C4-2B (cell line): ENCODE measurements at regions not wholly inside any gene's neighbourhood (a gene's known extent, or its start where the extent isn't known, plus 50 kb on each side); places are given as distances from the start of the nearest gene placed in this dataset.
"Not testable (repeated sequence)": the region's sequence is repeated elsewhere in the genome, so short reads cannot be mapped to it uniquely, and the experiment has no call there.

Experiments used
- H3K27ac ChIP-seq: fragments of 450-650 bp; 2 replicates; pipeline ENCODE4 v1.5.1; 2017
- ZFX ChIP-seq: fragments of 450-650 bp; IDR thresholded peaks from 2 replicates; pipeline ENCODE4 v1.6.1; 2017
- TF ChIP-seq, protein P1 (sequence below): fragments of 450-650 bp; conservative IDR thresholded peaks from 2 replicates; pipeline ENCODE4 v1.5.1; 2017; ENCODE audit warnings: mild to moderate bottlenecking

DNA sequence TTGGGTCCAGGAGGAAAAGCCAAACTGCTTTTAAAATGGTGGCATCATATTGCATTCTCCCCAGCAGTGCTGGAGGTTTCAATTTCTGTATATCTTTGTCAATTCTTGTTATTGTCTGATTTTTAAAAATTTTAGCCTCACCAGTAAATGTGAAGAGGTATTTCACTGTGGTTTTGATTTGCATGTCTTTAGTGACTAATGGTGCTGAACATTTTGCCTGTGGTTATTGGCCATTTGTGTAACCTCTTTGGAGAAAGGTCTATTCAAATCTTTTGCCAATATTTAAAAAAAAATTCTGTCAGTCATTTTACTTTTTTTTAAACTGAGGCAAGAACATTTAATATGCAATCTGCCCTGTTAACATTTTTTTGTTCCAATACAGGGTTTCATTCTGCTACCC, 322.1 kb downstream of the TLL1 start:
- H3K27ac ChIP-seq: no peak overlapping the region
- TF ChIP-seq, protein P1, sequence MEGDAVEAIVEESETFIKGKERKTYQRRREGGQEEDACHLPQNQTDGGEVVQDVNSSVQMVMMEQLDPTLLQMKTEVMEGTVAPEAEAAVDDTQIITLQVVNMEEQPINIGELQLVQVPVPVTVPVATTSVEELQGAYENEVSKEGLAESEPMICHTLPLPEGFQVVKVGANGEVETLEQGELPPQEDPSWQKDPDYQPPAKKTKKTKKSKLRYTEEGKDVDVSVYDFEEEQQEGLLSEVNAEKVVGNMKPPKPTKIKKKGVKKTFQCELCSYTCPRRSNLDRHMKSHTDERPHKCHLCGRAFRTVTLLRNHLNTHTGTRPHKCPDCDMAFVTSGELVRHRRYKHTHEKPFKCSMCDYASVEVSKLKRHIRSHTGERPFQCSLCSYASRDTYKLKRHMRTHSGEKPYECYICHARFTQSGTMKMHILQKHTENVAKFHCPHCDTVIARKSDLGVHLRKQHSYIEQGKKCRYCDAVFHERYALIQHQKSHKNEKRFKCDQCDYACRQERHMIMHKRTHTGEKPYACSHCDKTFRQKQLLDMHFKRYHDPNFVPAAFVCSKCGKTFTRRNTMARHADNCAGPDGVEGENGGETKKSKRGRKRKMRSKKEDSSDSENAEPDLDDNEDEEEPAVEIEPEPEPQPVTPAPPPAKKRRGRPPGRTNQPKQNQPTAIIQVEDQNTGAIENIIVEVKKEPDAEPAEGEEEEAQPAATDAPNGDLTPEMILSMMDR: no peak
- TF ChIP-seq ZFX: no peak

DNA sequence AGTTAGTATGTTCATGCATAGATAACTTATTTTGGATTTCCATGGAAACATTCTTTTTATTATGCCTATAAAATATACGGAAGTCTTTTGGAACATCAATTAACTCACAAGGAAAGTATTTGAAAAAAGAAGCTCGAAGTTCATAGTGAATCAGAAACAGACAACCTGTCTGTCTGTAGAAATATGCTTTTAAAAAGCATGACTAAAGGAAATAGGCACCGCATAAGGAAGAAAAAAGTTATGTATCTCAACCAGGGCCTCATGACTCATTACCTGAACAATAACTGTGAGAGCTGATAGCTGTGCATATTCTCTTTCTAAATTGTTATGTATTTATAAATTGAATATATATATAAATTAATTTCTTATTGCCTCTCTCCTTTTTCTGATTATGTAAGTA, 324.1 kb downstream of the TLL1 start:
- TF ChIP-seq ZFX: no peak
- TF ChIP-seq, protein P1: no peak
- no peak overlapping the region for H3K27ac ChIP-seq

DNA sequence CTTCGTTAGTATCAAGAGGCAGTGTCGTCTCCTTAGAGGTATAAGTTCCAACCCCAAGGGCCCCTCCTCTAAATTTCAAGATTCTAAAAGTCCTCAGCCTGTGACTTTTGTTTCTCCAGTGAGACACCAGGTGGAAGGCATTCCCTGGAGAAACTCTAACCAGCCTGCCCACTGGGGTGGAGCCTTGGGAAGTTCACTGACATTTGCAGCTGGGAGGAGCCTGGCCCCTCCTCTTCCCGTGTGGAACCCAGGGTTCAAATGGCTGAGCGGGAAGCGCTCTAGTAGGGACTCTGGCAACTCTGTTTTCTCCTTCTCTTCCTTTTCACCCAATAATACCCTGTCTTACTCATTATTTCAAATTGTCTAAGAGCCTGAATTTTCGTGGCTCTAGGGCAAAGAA, 325.0 kb downstream of the TLL1 start:
- TF ChIP-seq, protein P1: peak; percentile 11; the same call in 1 of the 2 replicates
- no peak for TF ChIP-seq ZFX
- H3K27ac ChIP-seq: peak overlapping the region; percentile 58

DNA sequence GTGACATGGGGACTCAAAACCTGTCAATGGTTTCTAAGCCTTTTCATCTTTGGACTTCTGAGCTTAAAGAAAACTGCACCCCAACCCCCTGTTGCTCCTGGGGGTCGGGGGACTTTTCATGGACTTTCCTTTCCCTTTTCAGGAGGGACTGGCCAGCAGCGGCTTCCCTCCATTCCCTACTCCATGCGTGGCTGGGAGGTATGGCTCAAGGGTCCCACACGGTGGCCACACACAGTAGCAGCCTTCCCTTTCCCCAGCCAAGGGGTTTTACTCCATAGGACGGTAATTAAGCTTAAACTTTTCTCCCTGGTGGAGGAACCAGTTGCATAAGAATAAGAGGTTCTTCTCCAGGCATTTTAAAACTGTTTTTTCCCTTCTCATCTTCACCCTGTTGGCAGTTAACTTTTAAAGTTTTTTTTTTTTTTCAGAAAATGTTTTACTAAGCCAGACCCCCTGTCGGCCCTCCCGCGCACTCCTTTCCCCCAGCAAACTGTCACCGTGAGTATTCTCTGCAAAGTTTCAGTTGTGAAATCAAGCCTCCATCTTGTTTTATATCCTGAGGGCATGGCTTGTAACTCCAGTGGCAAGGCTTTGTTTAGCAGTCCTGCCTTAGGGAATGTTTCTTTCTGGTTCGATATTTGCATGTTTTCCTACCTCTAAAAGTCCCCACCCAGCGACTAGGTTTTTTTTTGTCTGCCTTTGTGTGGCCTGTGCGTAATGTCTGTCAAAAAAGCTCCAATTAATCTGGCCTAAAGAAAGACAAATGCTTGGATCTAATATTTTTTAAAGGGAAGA, 325.7 kb downstream of the TLL1 start:
- peak overlapping the region; percentile 58 for H3K27ac ChIP-seq
- no peak for TF ChIP-seq ZFX
- TF ChIP-seq, protein P1: no peak; the same call in 1 of the 2 replicates

DNA sequence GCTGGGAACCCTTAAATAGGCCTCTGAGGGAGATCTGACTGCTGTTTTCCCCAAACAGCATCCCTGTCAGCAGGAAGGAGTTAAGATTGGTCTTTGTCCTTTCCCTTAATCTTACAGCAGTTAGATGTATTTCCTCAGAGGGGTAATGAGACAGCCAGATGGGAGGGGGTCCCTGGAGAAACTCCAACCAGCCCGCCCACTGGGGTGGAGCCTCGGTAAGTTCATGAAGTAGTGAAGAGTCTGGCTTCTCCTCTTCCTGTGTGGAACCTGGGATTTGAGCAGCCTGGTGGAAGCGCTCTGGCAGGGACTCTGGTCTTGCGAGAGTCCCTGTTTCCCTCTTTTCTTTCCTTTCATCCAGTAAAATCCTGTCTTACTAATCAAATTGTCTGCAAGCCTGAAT, 330.0 kb downstream of the TLL1 start:
- no peak overlapping the region for H3K27ac ChIP-seq
- no peak for TF ChIP-seq ZFX
- TF ChIP-seq, protein P1: no peak

DNA sequence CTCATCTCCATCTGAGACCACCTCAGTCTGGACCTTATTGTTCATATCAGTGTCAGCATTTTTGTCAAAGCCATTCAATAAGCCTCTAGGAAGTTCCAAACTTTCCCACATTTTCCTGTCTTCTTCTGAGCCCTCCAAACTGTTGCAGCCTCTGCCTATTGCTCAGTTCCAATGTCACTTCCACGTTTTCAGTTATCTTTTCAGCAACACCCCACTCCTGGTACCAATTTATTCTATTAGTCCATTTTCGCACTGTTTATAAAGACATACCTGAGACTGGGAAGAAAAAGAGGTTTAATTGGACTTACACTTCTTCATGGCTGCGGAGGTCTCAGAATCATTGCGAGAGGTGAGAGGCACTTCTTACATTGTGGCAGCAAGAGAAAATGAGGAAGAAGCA, 339.3 kb downstream of the TLL1 start:
- not testable (repeated sequence) for H3K27ac ChIP-seq

DNA sequence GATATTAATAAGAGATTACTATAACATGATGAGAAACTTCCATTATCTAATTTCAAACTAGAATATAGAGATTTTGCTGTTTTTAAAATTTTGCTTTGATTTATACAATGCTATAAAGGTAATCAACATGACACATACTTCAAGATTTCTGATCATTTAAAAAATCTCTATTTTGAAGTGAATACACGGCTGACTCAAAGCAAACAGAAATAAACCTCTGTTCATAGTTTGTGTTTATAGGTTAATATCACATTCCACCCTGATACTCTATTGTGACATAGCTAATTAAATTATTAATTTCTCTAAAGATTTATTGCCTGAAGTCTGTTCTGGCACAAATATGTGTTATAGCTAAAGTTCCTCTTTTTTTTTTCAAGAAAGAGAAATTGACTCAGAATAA, 349.2 kb downstream of the TLL1 start:
- no peak overlapping the region for H3K27ac ChIP-seq
- TF ChIP-seq ZFX: no peak
- TF ChIP-seq, protein P1: no peak

DNA sequence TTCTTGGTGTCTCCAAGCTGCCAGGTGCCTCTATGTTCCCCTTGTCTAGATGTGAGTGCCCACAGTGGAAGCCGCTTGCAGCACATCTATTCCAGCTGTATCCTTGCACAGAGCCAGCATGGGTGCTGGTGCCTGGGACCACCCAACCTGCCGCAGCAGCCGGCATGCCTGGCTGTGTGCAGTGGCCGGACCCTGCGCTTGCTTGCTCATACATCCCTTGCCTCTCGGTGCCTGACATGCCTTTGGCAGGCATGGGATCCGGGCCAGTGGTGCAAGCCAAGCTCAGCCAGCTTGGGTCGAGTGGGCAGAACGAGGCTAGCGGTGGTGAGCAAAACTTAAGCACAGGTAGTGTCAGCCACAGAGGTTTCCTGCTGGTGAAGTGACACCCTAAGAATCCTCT, 355.1 kb downstream of the TLL1 start:
- TF ChIP-seq, protein P1: no peak
- TF ChIP-seq ZFX: no peak
- no peak overlapping the region for H3K27ac ChIP-seq
